GM12874 (cell line): ENCODE measurements at regions not wholly inside any gene's neighbourhood (a gene's known extent, or its start where the extent isn't known, plus 50 kb on each side); places are given as distances from the start of the nearest gene placed in this dataset.

Experiments used
- TF ChIP-seq, protein P1 (sequence below): IDR thresholded peaks from 2 replicates; pipeline ENCODE4 v1.5.1; 2011; ENCODE audit warnings: low read depth, mild to moderate bottlenecking, control low read depth, low read length, moderate library complexity; ENCODE audit not compliant: insufficient read depth

- TF ChIP-seq, protein P1, sequence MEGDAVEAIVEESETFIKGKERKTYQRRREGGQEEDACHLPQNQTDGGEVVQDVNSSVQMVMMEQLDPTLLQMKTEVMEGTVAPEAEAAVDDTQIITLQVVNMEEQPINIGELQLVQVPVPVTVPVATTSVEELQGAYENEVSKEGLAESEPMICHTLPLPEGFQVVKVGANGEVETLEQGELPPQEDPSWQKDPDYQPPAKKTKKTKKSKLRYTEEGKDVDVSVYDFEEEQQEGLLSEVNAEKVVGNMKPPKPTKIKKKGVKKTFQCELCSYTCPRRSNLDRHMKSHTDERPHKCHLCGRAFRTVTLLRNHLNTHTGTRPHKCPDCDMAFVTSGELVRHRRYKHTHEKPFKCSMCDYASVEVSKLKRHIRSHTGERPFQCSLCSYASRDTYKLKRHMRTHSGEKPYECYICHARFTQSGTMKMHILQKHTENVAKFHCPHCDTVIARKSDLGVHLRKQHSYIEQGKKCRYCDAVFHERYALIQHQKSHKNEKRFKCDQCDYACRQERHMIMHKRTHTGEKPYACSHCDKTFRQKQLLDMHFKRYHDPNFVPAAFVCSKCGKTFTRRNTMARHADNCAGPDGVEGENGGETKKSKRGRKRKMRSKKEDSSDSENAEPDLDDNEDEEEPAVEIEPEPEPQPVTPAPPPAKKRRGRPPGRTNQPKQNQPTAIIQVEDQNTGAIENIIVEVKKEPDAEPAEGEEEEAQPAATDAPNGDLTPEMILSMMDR, result no peak
These were observed 370.6 kb upstream of the TBL1XR1 start for GRCh38 chr3:177567833-177568232.

DNA sequence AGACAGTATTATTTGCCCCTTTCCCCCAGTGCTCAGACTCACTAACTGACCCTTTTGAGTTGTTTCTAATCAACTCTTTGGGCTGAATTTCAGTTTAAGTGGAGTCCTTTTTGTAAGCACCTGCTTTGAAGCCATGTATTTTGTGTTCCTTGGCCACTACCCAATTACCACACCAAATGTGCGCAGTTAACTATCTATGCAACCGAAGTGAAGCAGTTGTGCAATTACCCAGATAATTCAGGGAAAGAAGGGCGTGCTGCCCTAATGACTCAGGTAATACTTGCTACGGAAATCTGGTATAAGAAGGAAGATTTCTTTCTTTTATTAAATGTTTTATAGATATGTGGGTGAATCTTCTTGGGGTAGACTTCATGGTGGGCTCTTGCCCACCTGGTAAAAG is 371.9 kb upstream of the TBL1XR1 start:
- TF ChIP-seq, protein P1, result no peak

DNA sequence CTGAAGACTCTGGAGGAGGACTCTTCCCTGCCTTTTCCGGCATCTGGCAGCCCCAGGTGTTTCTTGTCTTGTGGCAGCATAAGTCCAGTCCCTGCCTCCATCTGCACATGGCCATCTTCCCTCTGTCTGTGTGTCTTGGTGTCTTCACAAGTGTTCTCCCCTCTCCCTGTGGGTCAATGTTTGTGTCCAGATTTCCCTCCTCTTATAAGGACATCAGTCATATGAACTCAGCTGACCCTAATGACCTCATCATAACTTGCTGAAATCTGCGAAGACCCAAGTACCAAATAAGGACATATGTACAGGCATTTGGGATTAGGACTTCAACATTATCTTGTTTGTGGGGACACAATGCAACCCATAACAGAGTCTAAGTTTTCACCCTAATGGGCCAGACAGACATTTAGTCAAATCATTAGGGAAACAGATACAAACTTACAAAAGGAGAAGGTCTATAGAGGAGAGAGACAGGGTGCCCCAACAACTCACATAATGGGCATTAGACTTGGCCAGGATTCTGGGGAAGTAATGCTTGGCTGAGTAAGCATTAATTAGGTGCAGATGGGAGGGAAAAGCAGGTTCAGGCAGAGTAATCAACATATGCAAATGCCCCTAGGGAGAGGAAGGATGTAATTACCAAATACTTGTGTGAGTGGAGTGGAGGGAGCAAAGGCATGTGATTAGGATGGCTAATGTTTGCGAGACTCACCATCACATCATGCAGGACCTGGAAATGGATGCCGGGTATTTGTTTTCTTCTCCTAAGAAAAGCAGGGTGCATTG is 372.8 kb upstream of the TBL1XR1 start:
- TF ChIP-seq, protein P1, result no peak

DNA sequence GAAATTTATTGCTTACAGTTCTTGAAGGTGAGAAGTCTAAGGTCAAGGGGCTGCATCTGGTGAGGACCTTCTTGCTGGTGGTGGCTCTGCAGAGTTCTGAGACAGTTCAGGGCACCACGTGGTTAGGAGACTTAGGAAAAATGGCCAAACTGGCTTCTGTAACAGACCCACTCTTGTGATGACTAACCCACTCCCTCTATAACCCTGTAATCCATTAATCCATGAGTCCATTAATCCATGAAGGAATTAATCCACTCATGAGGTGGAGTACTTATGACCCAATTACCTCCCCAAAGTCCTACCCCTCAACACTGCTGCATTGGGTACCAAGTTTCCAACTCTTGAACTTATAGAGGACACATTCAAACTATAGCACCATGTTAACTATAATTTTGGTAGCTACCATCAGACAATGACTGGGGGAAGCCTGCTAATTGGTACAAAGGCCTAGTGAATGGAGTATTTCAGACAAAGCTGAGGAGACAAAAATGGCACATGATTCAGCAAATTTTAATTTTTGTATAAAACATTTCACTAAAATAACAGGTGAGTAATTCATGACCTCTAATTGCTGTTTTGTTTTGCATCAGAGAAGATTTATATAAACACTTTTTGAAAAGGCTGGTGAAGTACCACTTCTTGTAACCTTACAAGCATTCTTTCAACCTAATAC is 374.1 kb upstream of the TBL1XR1 start:
- TF ChIP-seq, protein P1, result no peak

- TF ChIP-seq, protein P1, result no peak
These were observed 374.6 kb upstream of the TBL1XR1 start for GRCh38 chr3:177571944-177572315.

- TF ChIP-seq, protein P1, result no peak
These were observed 377.1 kb upstream of the TBL1XR1 start for GRCh38 chr3:177574222-177574856.

GRCh38 chr3:177576746-177577145 is 379.5 kb upstream of the TBL1XR1 start:
- TF ChIP-seq, protein P1, result no peak
